Stimulated activated CD8-positive, alpha-beta memory T cell treated with anti-CD3 and anti-CD28 coated beads, Interleukin-15, amount 100 ng/mL, for 1 hour (primary cell): ENCODE measurements at regions not wholly inside any gene's neighbourhood (a gene's known extent, or its start where the extent isn't known, plus 50 kb on each side); places are given as distances from the start of the nearest gene placed in this dataset.
"Not testable (repeated sequence)": the region's sequence is repeated elsewhere in the genome, so short reads cannot be mapped to it uniquely, and the experiment has no call there.

Experiments
- DNase-seq: peaks from one replicate; pipeline ENCODE4 v3.0.0-alpha.2; 2020; ENCODE audit warnings: low read depth

DNA sequence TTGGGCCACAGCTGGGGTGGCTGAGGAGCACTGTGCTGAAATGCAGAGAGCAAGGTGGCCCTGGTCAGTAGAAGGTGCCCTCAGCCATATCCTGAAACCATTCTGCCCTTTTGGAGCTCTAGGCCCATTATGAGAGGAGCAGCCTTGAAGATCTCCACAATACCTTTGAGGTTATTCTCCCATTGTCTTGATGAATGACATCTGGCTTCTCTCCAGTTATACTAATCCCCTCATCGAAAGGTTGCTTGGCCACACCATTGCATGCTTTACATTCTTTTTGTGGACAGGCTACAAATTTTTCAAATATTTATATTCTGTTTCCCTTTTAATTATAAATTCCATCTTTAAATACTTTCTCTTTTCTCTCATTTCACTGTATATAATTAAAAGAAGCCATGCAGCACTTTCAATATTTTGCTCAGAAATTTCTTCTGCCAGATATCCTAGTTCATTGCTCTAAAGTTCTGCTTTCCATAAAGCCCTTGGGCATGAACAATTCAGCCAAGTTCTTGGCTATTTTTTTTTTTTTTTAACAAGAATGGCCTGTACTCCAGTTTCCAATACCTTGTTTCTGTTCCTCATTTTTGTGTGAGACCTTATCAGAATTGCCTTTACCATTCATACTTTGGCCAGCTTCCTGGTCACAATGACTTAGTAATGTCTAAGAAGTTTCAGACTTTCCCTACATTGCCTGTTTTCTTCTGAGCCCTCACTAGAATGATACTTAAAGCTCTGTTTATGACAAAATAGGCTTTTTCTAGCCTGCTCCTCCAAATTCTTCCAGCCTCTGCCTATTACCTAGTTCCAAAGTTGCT is 138.9 kb upstream of the SGO1 start:
- no peak for DNase-seq

- no peak for DNase-seq
Measured at GRCh38 chr3:20323307-20323927, 137.4 kb upstream of the SGO1 start.

GRCh38 chr3:20322085-20322484 is 136.1 kb upstream of the SGO1 start:
- no peak for DNase-seq

GRCh38 chr3:20321391-20322047 is 135.5 kb upstream of the SGO1 start:
- no peak for DNase-seq

DNA sequence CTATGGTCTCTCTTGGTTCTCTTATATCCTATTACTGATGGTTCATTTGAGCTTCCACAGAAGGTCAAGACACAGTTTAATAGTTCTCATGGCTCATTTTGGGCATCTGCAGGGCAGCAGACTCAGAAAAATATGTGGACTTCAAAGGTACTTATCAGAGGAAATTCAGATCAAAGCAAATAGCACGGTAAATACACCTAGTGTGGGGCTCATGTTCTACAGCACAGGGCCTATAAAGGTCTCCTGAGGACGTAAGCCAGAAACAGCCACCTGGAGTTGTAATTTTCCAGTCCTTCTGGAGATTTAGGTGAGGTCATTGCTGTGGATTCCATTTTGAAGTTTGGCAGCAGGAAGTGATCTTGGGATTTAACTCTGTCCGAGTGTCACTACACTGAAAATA is 134.5 kb upstream of the SGO1 start:
- DNase-seq: no peak

GRCh38 chr3:20319551-20319950 is 133.5 kb upstream of the SGO1 start:
- no peak for DNase-seq

GRCh38 chr3:20317616-20318015 is 131.6 kb upstream of the SGO1 start:
- no peak for DNase-seq

- no peak for DNase-seq
Measured at GRCh38 chr3:20316238-20316637, 130.2 kb upstream of the SGO1 start.

DNA sequence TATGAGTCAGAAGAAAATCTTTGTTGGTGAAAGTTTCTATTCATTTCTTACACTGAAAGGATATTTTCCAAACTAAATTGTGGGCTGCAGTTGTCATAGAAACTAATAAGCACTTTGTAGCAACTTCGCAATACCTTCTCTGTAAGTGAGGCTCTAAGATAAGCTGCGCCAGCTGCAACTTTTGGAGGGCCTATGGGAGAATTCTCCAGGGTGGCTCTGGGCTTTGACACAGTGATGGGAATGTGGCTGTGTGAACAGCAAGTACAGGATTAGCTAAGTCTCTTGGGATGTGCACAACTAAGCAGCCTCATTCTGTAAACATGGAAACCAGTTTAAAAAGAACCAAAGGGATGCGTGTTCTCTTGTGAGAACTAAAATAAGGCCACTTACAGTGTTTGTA is 124.6 kb upstream of the SGO1 start:
- DNase-seq: no peak

- DNase-seq: no peak
Measured at GRCh38 chr3:20307383-20307782, 121.4 kb upstream of the SGO1 start.

- DNase-seq: no peak
Measured at GRCh38 chr3:20305647-20306046, 119.6 kb upstream of the SGO1 start.

DNA sequence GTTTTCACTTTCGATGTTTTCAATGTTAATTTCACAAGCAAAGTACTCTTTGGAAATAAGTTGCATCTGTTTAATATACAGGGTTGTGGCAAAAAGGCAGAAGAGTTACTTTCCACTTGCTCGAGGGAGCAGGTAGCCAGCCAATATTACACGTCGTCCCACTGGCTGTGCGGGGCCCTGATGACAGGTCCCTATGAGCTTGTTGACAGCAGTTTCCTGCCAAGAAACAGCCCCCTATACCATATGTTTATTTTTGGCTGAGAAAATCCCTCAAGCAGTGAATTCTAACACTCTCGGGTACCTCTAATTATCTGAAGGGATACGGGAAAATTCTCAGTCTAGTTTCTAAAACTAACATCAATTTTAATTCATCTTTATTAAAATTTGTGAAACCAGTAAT is 116.8 kb upstream of the SGO1 start:
- DNase-seq: no peak

DNA sequence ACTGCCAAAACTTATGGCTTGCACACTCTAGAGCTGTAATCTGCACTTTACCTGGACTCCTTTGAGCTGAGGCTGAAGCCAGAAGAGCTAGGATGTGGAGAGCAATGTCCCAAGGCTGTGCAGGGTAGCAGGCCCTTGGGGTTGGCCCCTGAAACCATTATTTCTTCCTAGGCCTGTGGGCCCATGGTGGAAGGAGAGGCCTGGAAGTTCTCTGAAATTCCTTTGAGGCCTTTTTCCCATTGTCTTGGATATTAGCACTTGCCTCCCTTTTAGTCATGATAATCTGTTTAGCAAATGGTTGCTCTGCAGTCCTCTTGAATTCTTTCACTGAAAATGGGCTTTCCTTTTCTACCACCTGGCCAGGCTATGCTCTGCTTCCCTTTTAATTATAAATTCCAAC is 102.0 kb upstream of the SGO1 start:
- no peak for DNase-seq

- DNase-seq: no peak
Measured at GRCh38 chr3:20280257-20280656, 94.3 kb upstream of the SGO1 start.

GRCh38 chr3:20265977-20266376 is 80.0 kb upstream of the SGO1 start:
- not testable (repeated sequence) for DNase-seq

DNA sequence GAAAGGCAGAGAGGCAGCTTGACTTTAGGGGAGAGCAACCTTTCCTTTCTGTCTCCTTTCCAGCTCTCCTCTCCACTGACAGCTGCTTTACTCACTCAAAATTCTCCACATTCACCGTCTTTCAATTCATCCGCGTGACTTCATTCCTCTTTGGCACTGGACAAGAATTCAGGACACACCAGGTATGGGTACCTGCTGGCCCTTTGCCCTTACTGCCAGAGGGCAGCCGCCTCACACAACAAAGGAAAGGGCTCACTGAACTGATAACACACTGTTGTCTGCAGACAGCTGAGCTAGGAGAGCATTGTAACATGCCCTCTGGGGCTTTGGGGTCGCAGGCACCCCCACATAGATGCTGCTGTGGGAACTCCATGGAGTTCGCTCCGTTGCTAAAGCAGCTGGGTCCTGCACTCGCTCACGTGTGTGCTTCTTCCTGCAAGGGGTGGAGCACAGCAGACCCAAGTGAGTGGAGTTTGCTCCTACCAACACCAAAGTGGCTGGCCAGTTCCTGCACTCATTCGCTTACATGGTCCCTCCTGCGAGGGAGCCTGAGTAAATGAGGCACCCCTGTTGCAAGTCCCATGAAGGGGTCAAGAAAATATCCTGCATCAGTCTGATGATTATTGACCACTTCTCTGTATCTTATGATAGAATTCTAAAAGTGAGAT is 79.0 kb upstream of the SGO1 start:
- DNase-seq: no peak

- no peak for DNase-seq
Measured at GRCh38 chr3:20258371-20258770, 72.4 kb upstream of the SGO1 start.

- DNase-seq: no peak
Measured at GRCh38 chr3:20256144-20256543, 70.1 kb upstream of the SGO1 start.

DNA sequence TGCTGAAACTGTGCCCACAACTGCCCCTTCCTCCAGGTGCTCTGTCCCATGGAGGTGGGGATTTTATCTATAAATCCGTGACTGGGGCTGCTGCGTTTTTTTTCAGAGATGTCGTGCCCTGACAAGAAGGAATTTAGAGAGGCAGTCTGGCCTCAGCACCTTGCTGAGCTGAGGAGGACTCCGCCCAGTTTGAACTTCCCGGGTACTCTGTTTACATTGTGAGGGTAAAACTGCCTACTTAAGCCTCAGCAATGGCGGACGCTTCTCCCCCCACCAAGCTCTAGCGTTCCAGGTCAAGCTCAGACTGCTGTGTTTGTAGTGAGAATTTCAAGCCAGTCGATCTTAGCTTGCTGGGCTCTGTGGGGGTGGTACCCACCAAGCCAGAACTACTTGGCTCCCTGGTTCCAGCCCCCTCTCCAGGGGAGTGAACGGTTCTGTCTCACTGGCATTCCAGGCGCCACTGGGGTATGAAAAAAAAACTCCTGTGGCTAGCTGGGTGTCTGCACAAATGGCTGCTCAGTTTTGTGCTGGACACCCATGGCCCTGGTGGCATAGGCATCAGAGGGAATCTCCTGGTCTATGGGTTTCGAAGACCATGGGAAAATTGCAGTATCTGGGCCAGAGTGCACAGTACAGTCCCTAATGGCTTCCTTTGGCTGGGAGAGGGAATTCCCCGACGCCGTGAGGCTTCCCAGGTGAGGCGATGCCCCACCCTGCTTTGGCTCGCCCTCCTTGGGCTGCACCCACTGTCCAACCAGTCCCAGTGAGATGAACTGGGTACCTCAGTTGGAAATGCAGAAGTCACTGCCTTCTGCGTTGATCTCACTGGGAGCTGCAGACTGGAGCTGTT is 68.5 kb upstream of the SGO1 start:
- DNase-seq: no peak

DNA sequence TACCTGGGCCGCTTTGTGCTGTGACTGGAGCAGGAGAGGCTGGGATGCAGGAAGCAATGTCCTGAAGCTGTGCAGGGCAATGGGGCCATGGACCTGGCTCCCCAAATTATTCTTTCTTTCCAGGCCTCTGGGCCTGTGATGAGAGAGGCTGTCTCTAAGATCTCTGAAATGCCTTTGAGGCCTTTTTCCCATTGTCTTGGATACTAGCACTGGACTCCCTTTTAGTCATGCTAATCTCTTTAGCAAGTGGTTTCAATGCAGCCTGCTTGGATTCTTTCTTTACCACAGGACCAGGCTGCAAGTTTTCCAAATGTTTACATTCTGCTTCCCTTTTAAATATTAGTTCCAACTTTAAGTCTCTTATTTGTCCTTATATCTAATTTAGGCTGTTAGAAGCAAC is 64.8 kb upstream of the SGO1 start:
- DNase-seq: no peak

GRCh38 chr3:20250314-20250713 is 64.3 kb upstream of the SGO1 start:
- DNase-seq: no peak

GRCh38 chr3:20246662-20247061 is 60.7 kb upstream of the SGO1 start:
- no peak for DNase-seq
